HFFc6 (cell line): ENCODE measurements at regions not wholly inside any gene's neighbourhood (a gene's known extent, or its start where the extent isn't known, plus 50 kb on each side); places are given as distances from the start of the nearest gene placed in this dataset.

ENCODE experiments used
- DNase-seq: peaks from one replicate; pipeline ENCODE4 v3.0.0-alpha.2; 2018
- H3K27ac Mint-ChIP-seq: 2 replicates; pipeline ENCODE4 v1.8.0; 2020; ENCODE audit warnings: mild to moderate bottlenecking, mixed read lengths
- H3K27me3 Mint-ChIP-seq: 2 replicates; pipeline ENCODE4 v1.8.0; 2021; ENCODE audit warnings: mild to moderate bottlenecking, moderate library complexity, mixed read lengths; ENCODE audit not compliant: insufficient read depth
- H3K36me3 Mint-ChIP-seq: 2 replicates; pipeline ENCODE4 v1.8.0; 2021; ENCODE audit warnings: low read depth, mixed read lengths
- H3K4me1 Mint-ChIP-seq: 2 replicates; pipeline ENCODE4 v1.8.0; 2020; ENCODE audit warnings: low read depth, mixed read lengths
- H3K4me3 Mint-ChIP-seq: 2 replicates; pipeline ENCODE4 v1.8.0; 2020; ENCODE audit warnings: mild to moderate bottlenecking, moderate library complexity, mixed read lengths
- H3K9me3 Mint-ChIP-seq: 2 replicates; pipeline ENCODE4 v1.8.0; 2020; ENCODE audit warnings: mild to moderate bottlenecking, mixed read lengths
- CTCF ChIP-seq: fragments of 200-600 bp; sonication (generic); IDR thresholded peaks from 2 replicates; pipeline ENCODE4 v1.5.0; 2021; ENCODE audit warnings: antibody characterized with exemption, mild to moderate bottlenecking

DNA sequence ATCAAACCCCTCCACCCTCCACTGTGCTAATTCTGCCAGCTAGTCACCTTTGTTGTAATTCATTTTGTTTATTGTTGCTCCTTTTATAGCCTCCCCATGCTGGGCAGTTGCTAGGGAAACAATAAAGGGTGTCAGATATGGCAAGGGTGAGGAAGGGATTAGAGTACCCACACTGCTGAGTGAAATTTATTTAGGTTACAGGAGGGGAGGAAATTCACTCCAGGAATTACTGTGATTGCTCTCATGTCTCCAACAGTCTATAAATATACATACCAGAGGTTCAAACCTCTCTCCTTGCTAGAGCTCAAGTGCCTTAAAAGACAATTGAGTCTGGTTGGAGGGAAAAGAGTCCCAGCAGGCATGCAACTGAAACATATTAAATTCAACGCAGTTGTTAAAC lies 90.6 kb upstream of the ADGRF1 start:
- Mint-ChIP-seq H3K36me3 (no peaks in the 10 kb centered on the region), H3K27me3 (peaks cover 5% of the 10 kb centered on the region), H3K9me3 (no peaks in the 10 kb centered on the region), H3K27ac (no peak overlapping the region), H3K4me3 (no peak overlapping the region), H3K4me1 (peaks cover 34% of the 10 kb centered on the region)
- no peak for DNase-seq
- TF ChIP-seq CTCF: no peak

GRCh38 chr6:47131773-47132172 lies 89.6 kb upstream of the ADGRF1 start:
- TF ChIP-seq CTCF: no peak
- Mint-ChIP-seq H3K9me3 (no peaks in the 10 kb centered on the region), H3K27ac (no peak overlapping the region), H3K27me3 (peaks cover 5% of the 10 kb centered on the region), H3K4me3 (no peak overlapping the region), H3K36me3 (no peaks in the 10 kb centered on the region), H3K4me1 (peaks cover 39% of the 10 kb centered on the region)
- DNase-seq: no peak

GRCh38 chr6:47130086-47130485 lies 88.0 kb upstream of the ADGRF1 start:
- Mint-ChIP-seq H3K27ac (no peak overlapping the region), H3K4me1 (peaks cover 23% of the 10 kb centered on the region), H3K9me3 (no peaks in the 10 kb centered on the region)

DNA sequence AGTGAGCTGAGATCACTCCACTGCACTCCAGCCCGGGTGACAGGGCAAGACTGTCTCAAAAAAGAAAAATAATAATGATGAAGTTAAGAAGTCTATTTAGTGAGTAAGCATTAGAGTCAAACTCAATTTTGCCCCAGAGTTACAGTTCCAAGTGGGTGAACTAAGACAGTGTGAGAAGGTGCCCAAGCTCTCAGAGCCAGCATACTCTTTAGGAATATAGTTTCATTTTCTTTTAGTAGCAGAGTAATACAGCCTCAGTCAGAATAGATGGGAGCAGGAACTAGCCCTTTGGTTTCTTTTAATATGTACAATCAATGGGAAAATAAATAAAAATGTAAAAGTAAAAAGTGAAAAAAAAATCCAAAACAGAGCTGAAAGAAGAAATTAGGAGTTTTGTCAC lies 87.0 kb upstream of the ADGRF1 start:
- H3K4me1 Mint-ChIP-seq: peaks cover 14% of the 10 kb centered on the region; the same call in 1 of the 2 replicates

More at GRCh38 chr6:47130086-47130485, 88.0 kb upstream of the ADGRF1 start:
- Mint-ChIP-seq H3K4me3 (no peak overlapping the region), H3K27me3 (peaks cover 5% of the 10 kb centered on the region), H3K36me3 (no peaks in the 10 kb centered on the region)
- no peak for DNase-seq
- TF ChIP-seq CTCF: no peak

GRCh38 chr6:47126647-47127391 lies 84.7 kb upstream of the ADGRF1 start:
- Mint-ChIP-seq H3K36me3 (no peaks in the 10 kb centered on the region), H3K27me3 (peaks cover 2% of the 10 kb centered on the region; the same call in 1 of the 2 replicates), H3K4me1 (peaks cover 14% of the 10 kb centered on the region; the same call in 1 of the 2 replicates), H3K4me3 (no peak overlapping the region), H3K27ac (no peak overlapping the region), H3K9me3 (no peaks in the 10 kb centered on the region)
- DNase-seq: no peak
- TF ChIP-seq CTCF: no peak

More for the DNA sequence above, 87.0 kb upstream of the ADGRF1 start:
- H3K27me3 Mint-ChIP-seq: peaks cover 5% of the 10 kb centered on the region; the same call in 1 of the 2 replicates
- H3K4me3 Mint-ChIP-seq: no peak overlapping the region
- DNase-seq: no peak
- H3K36me3 Mint-ChIP-seq: no peaks in the 10 kb centered on the region
- H3K27ac Mint-ChIP-seq: no peak overlapping the region
- no peaks in the 10 kb centered on the region for H3K9me3 Mint-ChIP-seq
- TF ChIP-seq CTCF: no peak
